ENCODE measurements at regions not wholly inside any gene's neighbourhood (a gene's known extent, or its start where the extent isn't known, plus 50 kb on each side); places are given as distances from the start of the nearest gene placed in this dataset.
A peak's percentile ranks its signal among the peaks of the same experiment; 100 is the strongest.
"Not testable (repeated sequence)": the region's sequence is repeated elsewhere in the genome, so short reads cannot be mapped to it uniquely, and the experiment has no call there.

- DNase-seq (ENCODE audit: low read depth in 1 of 2, low spot score in 1 of 2): no peak
- WGBS (ENCODE audit: missing lambda C conversion rate): 41% methylated on average over 3 of the region's 3 CpGs
- TF ChIP-seq MAFK (IDR thresholded peaks at IDR 0.05; ENCODE audit: partially characterized antibody) (peak; percentile 80), MYC (IDR thresholded peaks at IDR 0.05; ENCODE audit: borderline replicate concordance, low read length) (no peak)
- Histone ChIP-seq H3K4me2 (no peak overlapping the region), H3K4me3 (no peak overlapping the region), H3K27ac (no peak overlapping the region), H3K4me1 (no peaks in the 10 kb centered on the region), H3K9me3 (no peaks in the 10 kb centered on the region)
- ChIA-PET CTCF (no interaction called here), POLR2A (no interaction called here)
- no peak for ATAC-seq
- no peak for FAIRE-seq
Measured at GRCh38 chr4:159864337-159864736, 761.5 kb downstream of the RAPGEF2 start.

DNA sequence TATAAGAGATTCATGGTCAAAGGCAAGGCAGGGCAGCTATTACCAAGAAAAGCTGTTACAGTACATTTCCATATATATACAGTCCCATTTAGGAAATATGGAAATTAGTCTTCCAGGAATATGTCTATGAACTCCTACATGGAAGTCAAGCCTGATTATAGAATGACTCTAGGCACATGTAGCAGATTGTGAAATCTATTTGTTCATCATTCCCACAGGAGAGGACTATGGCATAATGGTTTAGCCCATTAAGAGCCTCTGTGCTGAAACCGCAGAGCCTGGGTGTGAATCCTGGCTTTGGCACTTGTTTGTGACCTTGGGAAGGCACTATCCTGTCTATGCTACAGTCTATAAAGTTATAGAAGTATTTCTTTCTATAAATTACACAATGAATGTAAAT is 764.8 kb downstream of the RAPGEF2 start:
- TF ChIP-seq EP300 (IDR thresholded peaks at IDR 0.05) (no peak), BHLHE40 (IDR thresholded peaks at IDR 0.05; ENCODE audit: low read depth, low read length) (no peak), FOSL2 (IDR thresholded peaks at IDR 0.05) (no peak), FOSL2 (CRISPR knock-in tag; IDR thresholded peaks at IDR 0.05) (no peak), CBX8 (IDR thresholded peaks at IDR 0.05) (no peak), RCOR1 (IDR thresholded peaks at IDR 0.05; ENCODE audit: low read depth, low read length) (no peak), RARB (CRISPR knock-in tag; IDR thresholded peaks at IDR 0.05) (no peak), HOXB13 (CRISPR knock-in tag; IDR thresholded peaks at IDR 0.05; ENCODE audit: low read depth) (no peak), ELK1 (IDR thresholded peaks at IDR 0.05; ENCODE audit: low read depth, low read length) (no peak), MYC (IDR thresholded peaks at IDR 0.05; ENCODE audit: borderline replicate concordance, low read length) (no peak), CHD4 (IDR thresholded peaks at IDR 0.05; ENCODE audit: borderline replicate concordance) (no peak), ZFP36 (IDR thresholded peaks at IDR 0.05; ENCODE audit: borderline replicate concordance, partially characterized antibody) (no peak), NPAS2 (CRISPR knock-in tag; IDR thresholded peaks at IDR 0.05; ENCODE audit: borderline replicate concordance) (no peak)
- TF ChIP-seq, protein P1, sequence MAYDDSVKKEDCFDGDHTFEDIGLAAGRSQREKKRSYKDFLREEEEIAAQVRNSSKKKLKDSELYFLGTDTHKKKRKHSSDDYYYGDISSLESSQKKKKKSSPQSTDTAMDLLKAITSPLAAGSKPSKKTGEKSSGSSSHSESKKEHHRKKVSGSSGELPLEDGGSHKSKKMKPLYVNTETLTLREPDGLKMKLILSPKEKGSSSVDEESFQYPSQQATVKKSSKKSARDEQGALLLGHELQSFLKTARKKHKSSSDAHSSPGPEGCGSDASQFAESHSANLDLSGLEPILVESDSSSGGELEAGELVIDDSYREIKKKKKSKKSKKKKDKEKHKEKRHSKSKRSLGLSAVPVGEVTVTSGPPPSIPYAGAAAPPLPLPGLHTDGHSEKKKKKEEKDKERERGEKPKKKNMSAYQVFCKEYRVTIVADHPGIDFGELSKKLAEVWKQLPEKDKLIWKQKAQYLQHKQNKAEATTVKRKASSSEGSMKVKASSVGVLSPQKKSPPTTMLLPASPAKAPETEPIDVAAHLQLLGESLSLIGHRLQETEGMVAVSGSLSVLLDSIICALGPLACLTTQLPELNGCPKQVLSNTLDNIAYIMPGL (CRISPR knock-in tag; IDR thresholded peaks at IDR 0.05; ENCODE audit: borderline replicate concordance): no peak
- no peak overlapping the region for H3K27ac ChIP-seq
- H3K4me2 ChIP-seq: no peak overlapping the region
- no peak overlapping the region for H3K4me3 ChIP-seq
- DNase-seq (ENCODE audit: low read depth in 1 of 2, low spot score in 1 of 2) (no peak), FAIRE-seq (no peak), ATAC-seq (no peak)
- POLR2A ChIA-PET: no interaction called here
- no peaks in the 10 kb centered on the region for H3K9me3 ChIP-seq
- WGBS (ENCODE audit: missing lambda C conversion rate): 20% methylated on average over 1 of the region's 1 CpG
- H3K4me1 ChIP-seq: no peaks in the 10 kb centered on the region
- CTCF ChIA-PET: no interaction called here

GRCh38 chr4:159868936-159869335 is 766.1 kb downstream of the RAPGEF2 start:
- FAIRE-seq; DNase-seq (ENCODE audit: low read depth in 1 of 2, low spot score in 1 of 2); H3K4me1 ChIP-seq; ATAC-seq; H3K4me3 ChIP-seq; H3K9me3 ChIP-seq; POLR2A ChIA-PET; CTCF ChIA-PET; H3K4me2 ChIP-seq; H3K27ac ChIP-seq: not testable (repeated sequence)
- WGBS (ENCODE audit: missing lambda C conversion rate): no CpG with 5 or more reads among the region's 23 CpGs

DNA sequence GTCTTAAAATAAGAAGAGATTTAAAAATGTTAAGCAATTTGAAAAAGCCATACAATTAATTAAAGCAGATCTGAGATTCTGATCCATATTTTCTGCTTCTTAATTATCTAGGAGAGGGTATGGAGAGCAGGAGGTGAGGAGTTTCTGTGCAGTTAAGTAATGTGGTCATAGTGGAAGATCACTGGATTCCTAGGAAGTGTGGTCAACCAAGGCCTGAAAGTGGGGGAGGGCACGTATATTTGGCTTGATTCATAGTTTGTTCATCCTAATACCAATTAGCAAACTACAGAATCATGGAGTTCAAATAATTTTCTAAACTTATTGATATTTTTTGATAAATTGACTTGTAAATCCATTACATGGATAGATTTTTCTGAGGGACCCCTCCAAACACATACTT is 768.3 kb downstream of the RAPGEF2 start:
- DNase-seq (ENCODE audit: low read depth in 1 of 2, low spot score in 1 of 2) (no peak), FAIRE-seq (no peak), ATAC-seq (no peak)
- POLR2A ChIA-PET: no interaction called here
- H3K4me1 ChIP-seq: no peaks in the 10 kb centered on the region
- no peak overlapping the region for H3K4me3 ChIP-seq
- H3K4me2 ChIP-seq: no peak overlapping the region
- WGBS (ENCODE audit: missing lambda C conversion rate): 32% methylated on average over 1 of the region's 1 CpG
- CTCF ChIA-PET: interaction anchor here (1.0 kb wide), 1 partner anchor 106 kb away, joined by 4 read pairs; no protein-coding TSS in a partner anchor
- no peak for TF ChIP-seq MAFK (IDR thresholded peaks at IDR 0.05; ENCODE audit: partially characterized antibody)
- H3K27ac ChIP-seq: no peak overlapping the region
- no peaks in the 10 kb centered on the region; the same call in 2 of the 3 replicates for H3K9me3 ChIP-seq

DNA sequence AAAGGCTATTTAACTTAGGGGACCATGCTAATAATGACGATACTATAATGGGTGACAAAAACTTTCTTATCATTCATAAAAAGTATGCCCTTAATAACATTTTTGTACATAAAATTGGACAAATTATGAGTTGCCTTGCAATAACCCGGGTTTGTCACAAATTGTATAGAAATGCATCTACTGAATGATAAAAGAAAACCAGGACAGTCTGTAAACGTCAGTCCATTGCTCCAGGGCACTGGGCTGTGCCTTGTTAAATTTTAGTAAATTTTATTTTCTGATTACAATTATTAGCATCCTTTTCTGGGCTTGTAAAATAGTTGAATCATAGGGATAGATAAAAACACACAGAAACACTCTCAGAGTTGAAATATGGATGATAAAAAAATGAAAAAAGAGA is 778.3 kb downstream of the RAPGEF2 start:
- Histone ChIP-seq H3K9me3 (no peaks in the 10 kb centered on the region), H3K4me1 (no peaks in the 10 kb centered on the region), H3K4me3 (no peak overlapping the region), H3K4me2 (no peak overlapping the region), H3K27ac (no peak overlapping the region)
- FAIRE-seq (no peak), DNase-seq (ENCODE audit: low read depth in 1 of 2, low spot score in 1 of 2) (no peak), ATAC-seq (no peak)
- ChIA-PET CTCF (no interaction called here), POLR2A (no interaction called here)
- WGBS (ENCODE audit: missing lambda C conversion rate): 35% methylated on average over 3 of the region's 3 CpGs
- TF ChIP-seq CBX8 (IDR thresholded peaks at IDR 0.05) (no peak), ZFP36 (IDR thresholded peaks at IDR 0.05; ENCODE audit: borderline replicate concordance, partially characterized antibody) (no peak), CTCF (IDR thresholded peaks at IDR 0.05) (no peak), HEYL (CRISPR knock-in tag; IDR thresholded peaks at IDR 0.05) (no peak), NFE2L2 (conservative IDR thresholded peaks at IDR 0.05; ENCODE audit: low read length) (no peak), HES2 (IDR thresholded peaks at IDR 0.05) (no peak), POLR2AphosphoS2 (conservative IDR thresholded peaks at IDR 0.05; ENCODE audit: low read length) (no peak), PHF8 (IDR thresholded peaks at IDR 0.05; ENCODE audit: borderline replicate concordance, low read depth) (no peak), NR3C1 (IDR thresholded peaks at IDR 0.05) (no peak), POLR2A (IDR thresholded peaks at IDR 0.05; ENCODE audit: low read length) (no peak), TP53 (CRISPR knock-in tag; IDR thresholded peaks at IDR 0.05) (no peak)
- TF ChIP-seq, protein P2, sequence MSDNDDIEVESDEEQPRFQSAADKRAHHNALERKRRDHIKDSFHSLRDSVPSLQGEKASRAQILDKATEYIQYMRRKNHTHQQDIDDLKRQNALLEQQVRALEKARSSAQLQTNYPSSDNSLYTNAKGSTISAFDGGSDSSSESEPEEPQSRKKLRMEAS (IDR thresholded peaks at IDR 0.05): no peak
